GM10266 (cell line): ENCODE measurements at regions not wholly inside any gene's neighbourhood (a gene's known extent, or its start where the extent isn't known, plus 50 kb on each side); places are given as distances from the start of the nearest gene placed in this dataset.

Source experiments
- DNase-seq: peaks from one replicate; pipeline ENCODE4 v3.0.0; 2012; ENCODE audit errors: extremely low spot score
- TF ChIP-seq, protein P1 (sequence below): IDR thresholded peaks from 2 replicates; pipeline ENCODE4 v1.5.1; 2012; ENCODE audit warnings: mild to moderate bottlenecking, low read depth; ENCODE audit not compliant: control insufficient read depth, insufficient read depth; ENCODE audit errors: missing control alignments

DNA sequence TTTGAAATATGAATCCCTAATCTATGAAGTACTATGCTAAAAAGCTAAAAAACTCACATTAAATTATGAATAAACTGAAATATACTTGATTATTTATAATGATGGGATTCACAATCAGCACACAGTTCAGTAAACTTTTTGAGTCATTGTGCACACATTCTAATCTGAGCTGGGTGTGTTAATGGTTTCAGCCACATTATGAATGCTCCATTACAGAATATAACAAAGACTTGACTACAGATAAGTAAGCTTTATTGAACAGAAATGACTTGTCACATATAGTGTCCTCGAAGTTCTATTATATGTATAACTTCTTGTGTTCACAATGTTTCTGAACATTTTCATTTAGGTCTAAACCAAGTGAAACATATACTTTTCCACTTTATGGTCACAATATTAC is 1649.9 kb upstream of the IGFBP7 start:
- TF ChIP-seq, protein P1, sequence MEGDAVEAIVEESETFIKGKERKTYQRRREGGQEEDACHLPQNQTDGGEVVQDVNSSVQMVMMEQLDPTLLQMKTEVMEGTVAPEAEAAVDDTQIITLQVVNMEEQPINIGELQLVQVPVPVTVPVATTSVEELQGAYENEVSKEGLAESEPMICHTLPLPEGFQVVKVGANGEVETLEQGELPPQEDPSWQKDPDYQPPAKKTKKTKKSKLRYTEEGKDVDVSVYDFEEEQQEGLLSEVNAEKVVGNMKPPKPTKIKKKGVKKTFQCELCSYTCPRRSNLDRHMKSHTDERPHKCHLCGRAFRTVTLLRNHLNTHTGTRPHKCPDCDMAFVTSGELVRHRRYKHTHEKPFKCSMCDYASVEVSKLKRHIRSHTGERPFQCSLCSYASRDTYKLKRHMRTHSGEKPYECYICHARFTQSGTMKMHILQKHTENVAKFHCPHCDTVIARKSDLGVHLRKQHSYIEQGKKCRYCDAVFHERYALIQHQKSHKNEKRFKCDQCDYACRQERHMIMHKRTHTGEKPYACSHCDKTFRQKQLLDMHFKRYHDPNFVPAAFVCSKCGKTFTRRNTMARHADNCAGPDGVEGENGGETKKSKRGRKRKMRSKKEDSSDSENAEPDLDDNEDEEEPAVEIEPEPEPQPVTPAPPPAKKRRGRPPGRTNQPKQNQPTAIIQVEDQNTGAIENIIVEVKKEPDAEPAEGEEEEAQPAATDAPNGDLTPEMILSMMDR, result no peak

DNA sequence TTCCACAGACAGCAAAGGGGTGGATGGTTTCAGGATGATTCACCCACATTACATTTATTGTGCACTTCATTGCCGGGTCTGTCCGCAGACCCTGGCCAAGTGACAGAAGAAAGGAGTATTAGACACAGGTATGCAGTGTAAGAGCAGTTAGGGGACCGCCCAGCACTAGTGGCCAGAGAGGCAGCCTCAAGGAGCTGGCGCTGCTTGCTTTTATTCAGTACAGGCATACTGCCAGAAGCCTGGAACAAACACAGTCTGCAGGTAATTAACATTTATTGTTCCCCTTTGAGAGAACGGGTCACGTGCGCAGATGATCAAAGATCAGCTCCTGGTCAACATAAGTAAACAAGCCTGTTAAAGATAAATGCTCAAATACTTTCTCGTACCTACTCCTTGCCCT is 1639.0 kb upstream of the IGFBP7 start:
- no peak for DNase-seq
- TF ChIP-seq, protein P1, result no peak

More for the DNA sequence above, 1649.9 kb upstream of the IGFBP7 start:
- DNase-seq, result no peak

DNA sequence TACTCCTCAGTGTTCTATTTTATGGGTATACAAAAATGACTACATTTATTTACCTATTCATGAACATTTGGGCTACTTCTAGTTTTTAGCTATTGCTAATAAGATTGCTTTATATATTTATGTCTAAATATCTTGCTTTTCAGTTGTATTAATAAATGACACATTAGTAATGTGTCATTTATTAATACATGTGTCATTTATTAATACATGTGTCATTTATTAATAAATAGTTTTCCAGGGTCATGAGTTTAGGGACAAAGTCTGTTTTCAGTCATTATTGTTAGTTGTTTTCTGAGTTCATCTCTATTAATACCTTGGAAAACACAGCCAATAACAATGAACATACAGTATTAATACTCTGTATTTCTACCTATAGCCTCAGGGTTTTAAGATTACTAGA is 1630.7 kb upstream of the IGFBP7 start:
- no peak for DNase-seq
- TF ChIP-seq, protein P1, result no peak

DNA sequence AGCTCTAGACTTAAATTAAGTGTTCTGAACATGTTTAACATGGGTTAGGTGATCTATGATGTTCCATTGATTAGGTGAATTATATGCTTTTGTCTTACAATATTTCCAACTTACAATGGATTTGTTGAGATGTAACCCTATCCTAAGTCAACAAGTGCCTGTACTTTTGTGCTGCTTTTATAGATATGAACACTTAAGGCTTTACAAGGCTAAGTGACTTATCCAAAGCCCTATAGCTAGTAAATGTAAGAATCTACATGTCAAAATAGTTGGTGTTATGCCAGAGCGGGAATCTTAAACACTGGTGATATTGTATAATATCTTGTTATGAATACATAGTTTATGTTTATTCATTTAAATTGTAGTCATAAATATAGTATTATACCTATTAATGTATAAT is 1629.1 kb upstream of the IGFBP7 start:
- DNase-seq, result no peak
- TF ChIP-seq, protein P1, result no peak

DNA sequence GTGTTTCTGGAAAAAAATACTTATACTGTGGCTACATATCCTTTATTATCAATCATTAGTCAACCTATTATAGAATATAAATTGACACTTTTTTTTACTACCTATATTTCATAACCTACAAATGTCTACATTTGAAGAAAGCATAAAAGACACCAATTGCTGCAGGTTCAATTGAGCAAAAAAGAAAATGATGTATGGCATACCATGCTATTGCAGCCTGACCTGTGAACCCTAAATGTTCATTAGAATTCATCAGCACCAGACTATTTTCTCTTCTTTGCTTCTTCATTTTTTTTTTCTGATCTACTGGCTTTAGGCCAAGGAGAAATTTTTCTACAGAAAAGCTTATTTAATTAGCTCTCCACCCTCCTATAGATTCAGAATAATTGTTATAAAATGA is 1628.2 kb upstream of the IGFBP7 start:
- TF ChIP-seq, protein P1, result no peak

DNA sequence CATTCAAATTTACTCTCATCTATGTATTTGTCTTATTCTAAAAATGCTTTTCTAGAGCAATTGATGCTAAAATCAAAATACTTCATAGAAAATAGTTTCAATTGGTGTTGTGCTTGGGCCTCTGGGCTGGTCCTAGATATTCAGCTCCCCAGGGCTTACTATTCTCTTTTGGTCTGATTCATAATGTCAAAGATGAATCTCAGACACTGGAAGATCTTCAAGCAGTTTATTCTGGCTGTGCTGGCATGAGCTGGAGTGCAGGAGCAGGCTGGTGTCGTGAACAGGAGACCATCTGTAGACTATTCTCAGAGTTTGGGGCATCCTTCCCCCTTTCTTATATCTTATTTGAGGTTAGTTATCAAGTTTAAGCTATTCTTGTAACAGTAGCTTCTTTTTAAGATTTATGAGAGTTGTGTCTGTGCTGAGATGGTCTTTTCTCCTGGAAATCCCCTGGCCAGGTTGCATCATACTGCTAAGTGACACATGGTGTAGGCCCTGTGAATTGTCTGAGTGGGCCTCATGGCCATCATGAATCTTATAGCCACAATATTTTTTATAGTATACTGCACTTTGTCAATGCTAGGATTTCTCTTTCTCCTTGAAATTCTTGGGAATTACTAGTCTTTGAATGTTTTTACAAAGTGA is 1624.0 kb upstream of the IGFBP7 start:
- TF ChIP-seq, protein P1, result no peak
- no peak for DNase-seq

More for the DNA sequence above, 1628.2 kb upstream of the IGFBP7 start:
- DNase-seq, result no peak

DNA sequence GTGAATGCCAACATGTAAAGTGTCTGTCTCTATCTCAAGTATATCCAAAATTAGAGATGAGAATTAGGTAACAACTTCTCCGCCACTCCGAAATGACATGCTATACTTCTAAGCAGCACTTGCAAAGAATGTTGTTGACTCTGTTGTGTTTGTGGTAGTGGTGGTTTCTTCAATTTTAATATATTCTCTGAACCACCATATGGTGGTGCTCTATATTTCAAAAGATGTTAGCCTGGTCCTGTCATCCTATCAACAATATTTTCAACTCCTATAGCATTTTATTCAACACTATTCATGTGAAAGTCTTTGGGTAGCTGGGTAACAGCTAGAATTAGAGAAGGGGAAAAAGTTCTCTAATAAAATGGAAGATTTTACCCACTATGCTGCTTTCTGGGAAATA is 1622.8 kb upstream of the IGFBP7 start:
- no peak for DNase-seq
- TF ChIP-seq, protein P1, result no peak
